ENCODE measurements at regions not wholly inside any gene's neighbourhood (a gene's known extent, or its start where the extent isn't known, plus 50 kb on each side); places are given as distances from the start of the nearest gene placed in this dataset.

DNA sequence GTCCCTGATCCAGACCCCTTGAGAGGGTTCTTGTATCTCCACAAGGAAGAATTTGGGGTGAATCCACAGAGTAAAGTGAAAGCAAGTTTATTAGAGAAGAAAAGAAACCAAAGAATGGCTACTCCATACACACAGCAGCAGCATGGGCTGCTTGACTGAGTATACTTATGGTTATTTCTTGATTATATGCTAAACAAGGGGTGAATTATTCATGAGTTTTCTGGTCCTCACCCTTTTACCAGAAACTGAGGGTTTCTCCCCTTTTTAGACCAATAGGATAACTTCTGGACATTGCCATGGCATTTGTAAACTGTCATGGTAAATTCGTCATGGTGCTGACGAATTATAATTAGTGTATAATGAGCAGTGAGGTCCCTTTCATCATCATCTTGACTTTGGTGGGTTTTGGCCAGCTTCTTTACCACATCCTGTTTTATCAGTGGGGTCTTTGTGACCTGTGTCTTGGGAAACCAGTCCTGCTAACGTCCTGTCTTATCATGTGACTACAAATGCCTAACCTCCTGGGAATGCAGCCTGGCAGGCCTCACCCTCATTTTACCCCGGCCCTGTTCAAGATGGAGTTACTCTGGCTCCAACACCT, 121.9 kb downstream of the SPTSSA start:
- TF ChIP-seq, protein P1, sequence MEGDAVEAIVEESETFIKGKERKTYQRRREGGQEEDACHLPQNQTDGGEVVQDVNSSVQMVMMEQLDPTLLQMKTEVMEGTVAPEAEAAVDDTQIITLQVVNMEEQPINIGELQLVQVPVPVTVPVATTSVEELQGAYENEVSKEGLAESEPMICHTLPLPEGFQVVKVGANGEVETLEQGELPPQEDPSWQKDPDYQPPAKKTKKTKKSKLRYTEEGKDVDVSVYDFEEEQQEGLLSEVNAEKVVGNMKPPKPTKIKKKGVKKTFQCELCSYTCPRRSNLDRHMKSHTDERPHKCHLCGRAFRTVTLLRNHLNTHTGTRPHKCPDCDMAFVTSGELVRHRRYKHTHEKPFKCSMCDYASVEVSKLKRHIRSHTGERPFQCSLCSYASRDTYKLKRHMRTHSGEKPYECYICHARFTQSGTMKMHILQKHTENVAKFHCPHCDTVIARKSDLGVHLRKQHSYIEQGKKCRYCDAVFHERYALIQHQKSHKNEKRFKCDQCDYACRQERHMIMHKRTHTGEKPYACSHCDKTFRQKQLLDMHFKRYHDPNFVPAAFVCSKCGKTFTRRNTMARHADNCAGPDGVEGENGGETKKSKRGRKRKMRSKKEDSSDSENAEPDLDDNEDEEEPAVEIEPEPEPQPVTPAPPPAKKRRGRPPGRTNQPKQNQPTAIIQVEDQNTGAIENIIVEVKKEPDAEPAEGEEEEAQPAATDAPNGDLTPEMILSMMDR (IDR thresholded peaks at IDR 0.05): no peak
- TF ChIP-seq POLR2A (IDR thresholded peaks at IDR 0.05) (no peak), EP300 (IDR thresholded peaks at IDR 0.05) (no peak)
